Endothelial cell of umbilical vein (primary cell): ENCODE measurements at regions not wholly inside any gene's neighbourhood (a gene's known extent, or its start where the extent isn't known, plus 50 kb on each side); places are given as distances from the start of the nearest gene placed in this dataset.

ENCODE experiments used
- BruUV-seq: library from RNA; stranded (reverse); fragments of 400-500 nt; replicated peaks from 2 replicates; lab custom pipeline; 2021; lab: Mats Ljungman, UMichigan
- CTCF ChIA-PET: fragments of 300-600, 350-600 bp; sonication (Branson Sonifier 250); formaldehyde crosslinking; loops from one replicate; lab custom pipeline; 2021; ENCODE audit warnings: antibody characterized with exemption, inconsistent platforms; lab: Charles Lee
- POLR2A ChIA-PET: fragments of 300-600, 350-600 bp; sonication (Branson Sonifier 250); formaldehyde crosslinking; loops from one replicate; lab custom pipeline; 2021; ENCODE audit warnings: antibody characterized with exemption, inconsistent platforms; lab: Charles Lee
- DNase-seq: peaks from one replicate; pipeline ENCODE4 v3.0.0-alpha.2; 2011; ENCODE audit warnings: low read depth, low spot score
- FAIRE-seq: peaks from 2 replicates; lab custom pipeline; 2011; peaks lifted over from hg19 to GRCh38; lab: Jason Lieb, UNC
- H2AFZ ChIP-seq: 2 replicates; pipeline ENCODE4 v1.6.0; 2012; ENCODE audit warnings: low read depth, low read length, control low read depth, inconsistent platforms
- H3K27ac ChIP-seq: 2 replicates; pipeline ENCODE4 v1.5.1; 2011; ENCODE audit warnings: low read depth, mild to moderate bottlenecking, control low read depth, low read length, moderate library complexity; ENCODE audit not compliant: insufficient read depth
- H3K27me3 ChIP-seq, 2 experiments: 2 replicates each; pipeline versions ENCODE4 v1.6.0 to v1.6.1; 2011; ENCODE audit warnings: low read length in 2 of 2, mixed read lengths in 1 of 2; ENCODE audit not compliant: control insufficient read depth in 2 of 2, insufficient read depth in 2 of 2
- H3K36me3 ChIP-seq, 2 experiments: 2 replicates in 1 of 2; 3 replicates in 1 of 2; pipeline ENCODE4 v1.5.1; 2011; ENCODE audit warnings: low read length in 2 of 2, mild to moderate bottlenecking in 1 of 2, moderate library complexity in 1 of 2; ENCODE audit not compliant: control insufficient read depth in 2 of 2, insufficient read depth in 2 of 2; ENCODE audit errors: extremely low read depth in 1 of 2
- H3K4me1 ChIP-seq: 3 replicates; pipeline ENCODE4 v1.5.1; 2011; ENCODE audit warnings: mild to moderate bottlenecking, low read length; ENCODE audit not compliant: control insufficient read depth, insufficient read depth; ENCODE audit errors: extremely low read depth
- H3K4me2 ChIP-seq: 2 replicates; pipeline ENCODE4 v1.6.1; 2011; ENCODE audit warnings: low read length, control low read depth, mixed read lengths; ENCODE audit not compliant: insufficient read depth
- H3K4me3 ChIP-seq, 3 experiments: fragments of 200-600 bp in 1 of 3; sonication (generic), shearing (Covaris generic) in 1 of 3; replicated peaks in 1 of 3; 2 replicates each; pipeline ENCODE4 v1.5.1; 2011 to 2016; ENCODE audit warnings: control low read depth in 3 of 3, low read length in 3 of 3, mild to moderate bottlenecking in 2 of 3, inconsistent platforms in 1 of 3, low read depth in 1 of 3, moderate library complexity in 1 of 3; ENCODE audit not compliant: insufficient read depth in 1 of 3
- H3K79me2 ChIP-seq: 2 replicates; pipeline ENCODE4 v1.6.0; 2012; ENCODE audit warnings: low read length, inconsistent platforms; ENCODE audit not compliant: control insufficient read depth, insufficient read depth
- H3K9ac ChIP-seq: replicated peaks from 2 replicates; pipeline ENCODE3; 2011; ENCODE audit warnings: low read length, control low read depth; ENCODE audit not compliant: insufficient read depth; ENCODE audit errors: extremely low read depth
- H3K9me1 ChIP-seq: replicated peaks from 3 replicates; pipeline ENCODE4 v1.6.0; 2011; ENCODE audit warnings: mild to moderate bottlenecking, low read length; ENCODE audit not compliant: control insufficient read depth, insufficient read depth; ENCODE audit errors: extremely low read depth
- H3K9me3 ChIP-seq: replicated peaks from 2 replicates; pipeline ENCODE4 v1.5.1; 2012; ENCODE audit warnings: low read length, inconsistent platforms; ENCODE audit not compliant: control insufficient read depth, insufficient read depth
- H4K20me1 ChIP-seq: replicated peaks from 2 replicates; pipeline ENCODE3; 2011; ENCODE audit warnings: mild to moderate bottlenecking, low read length; ENCODE audit not compliant: control insufficient read depth, insufficient read depth; ENCODE audit errors: extremely low read depth
- CTCF ChIP-seq, 2 donors: IDR thresholded peaks; 1 replicate in 1 of 2; 2 replicates in 1 of 2; pipeline ENCODE4 v1.5.1; 2011; ENCODE audit warnings: low read length in 2 of 2, mild to moderate bottlenecking in 2 of 2, moderate library complexity in 2 of 2, control low read depth in 1 of 2, inconsistent platforms in 1 of 2, low read depth in 1 of 2; ENCODE audit not compliant: insufficient read depth in 1 of 2; ENCODE audit errors: extremely low read depth in 1 of 2
- EZH2 ChIP-seq: IDR thresholded peaks from 2 replicates; pipeline ENCODE4 v1.6.1; 2012; ENCODE audit warnings: borderline replicate concordance, low read depth, mild to moderate bottlenecking, moderate library complexity, low read length, inconsistent platforms; ENCODE audit not compliant: severe bottlenecking
- FOS ChIP-seq: IDR thresholded peaks from 2 replicates; pipeline ENCODE4 v1.6.1; 2011; ENCODE audit warnings: mild to moderate bottlenecking, low read length, moderate library complexity, borderline replicate concordance; ENCODE audit not compliant: insufficient read depth
- GATA2 ChIP-seq: IDR thresholded peaks from 2 replicates; pipeline ENCODE4 v1.7.0; 2011; ENCODE audit warnings: low read depth, mild to moderate bottlenecking, moderate library complexity, mixed read lengths, low read length; ENCODE audit not compliant: insufficient read length, insufficient read depth
- JUN ChIP-seq: IDR thresholded peaks from 2 replicates; pipeline ENCODE4 v1.6.1; 2011; ENCODE audit warnings: borderline replicate concordance, low read depth; ENCODE audit not compliant: insufficient read length, insufficient read depth
- MAX ChIP-seq: IDR thresholded peaks from 2 replicates; pipeline ENCODE4 v1.6.1; 2011; ENCODE audit not compliant: insufficient read depth, insufficient read length
- MYC ChIP-seq: IDR thresholded peaks from one replicate; pipeline ENCODE4 v1.6.1; 2011; ENCODE audit warnings: mild to moderate bottlenecking, low read depth, low read length
- POLR2A ChIP-seq: IDR thresholded peaks from 2 replicates; pipeline ENCODE4 v1.6.1; 2012; ENCODE audit warnings: low read depth, mild to moderate bottlenecking, control low read depth, low read length
- POLR2AphosphoS5 ChIP-seq: IDR thresholded peaks from 2 replicates; pipeline ENCODE4 v1.6.1; 2012; ENCODE audit warnings: low read depth, mild to moderate bottlenecking, control low read depth, low read length, moderate library complexity; ENCODE audit not compliant: insufficient read depth
- dilution Hi-C: fragments of 300-500 bp; cut with MboI; formaldehyde crosslinking; loops from one replicate; pipeline ENCODE4 v1.15.0; 2019; ENCODE audit warnings: low sequenced_read_pairs; ENCODE audit not compliant: extremely low pct_ligation_motif_present
- intact Hi-C: fragments of 100-400 bp; cut with micrococcal nuclease; formaldehyde crosslinking; loops from one replicate; pipeline ENCODE4 v1.10.0; 2022

GRCh38 chr6:119844387-119844786, 494.8 kb upstream of the MAN1A1 start:
- Histone ChIP-seq H3K9ac (no peak overlapping the region), H3K27me3 (no peaks in the 10 kb centered on the region), H2AFZ (no peak overlapping the region), H3K4me3 (no peak overlapping the region), H3K36me3 (no peaks in the 10 kb centered on the region), H3K4me1 (no peaks in the 10 kb centered on the region), H3K9me3 (no peaks in the 10 kb centered on the region), H3K79me2 (no peaks in the 10 kb centered on the region), H3K27ac (no peak overlapping the region), H3K4me2 (no peak overlapping the region), H4K20me1 (no peaks in the 10 kb centered on the region), H3K9me1 (no peaks in the 10 kb centered on the region)
- FAIRE-seq (no peak), DNase-seq (no peak)
- no TSS peak for BruUV-seq
- no peak for TF ChIP-seq GATA2
- TF ChIP-seq FOS, result no peak
- TF ChIP-seq JUN, result no peak
- no peak for TF ChIP-seq EZH2
- no peak for TF ChIP-seq CTCF (IDR thresholded peaks at IDR 0.05; ENCODE audit: extremely low read depth in 1 of 2, insufficient read depth in 1 of 2, low read depth in 1 of 2, low read length in 2 of 2)
- no peak for TF ChIP-seq MYC
- no peak for TF ChIP-seq POLR2A
- TF ChIP-seq MAX, result no peak
- TF ChIP-seq POLR2AphosphoS5, result no peak
- dilution Hi-C loops, result no loop called here
- CTCF ChIA-PET, result no interaction called here
- POLR2A ChIA-PET, result no interaction called here
- intact Hi-C loops, result no loop called here
